HG03520 (cell line): ENCODE measurements at regions not wholly inside any gene's neighbourhood (a gene's known extent, or its start where the extent isn't known, plus 50 kb on each side); places are given as distances from the start of the nearest gene placed in this dataset.

Experiments used
- ATAC-seq: cut with Tn5 transposase; IDR thresholded peaks from one replicate; pipeline ENCODE4 v1.9.1; 2021; ENCODE audit warnings: mild to moderate bottlenecking, moderate library complexity; ENCODE audit not compliant: unreplicated experiment

- ATAC-seq, result no peak
Measured at GRCh38 chr18:75554644-75555185, 127.2 kb upstream of the SMIM21 start.

- ATAC-seq, result no peak
Measured at GRCh38 chr18:75554176-75554575, 126.7 kb upstream of the SMIM21 start.

- ATAC-seq, result no peak
Measured at GRCh38 chr18:75553021-75553420, 125.5 kb upstream of the SMIM21 start.

GRCh38 chr18:75551071-75551470 lies 123.6 kb upstream of the SMIM21 start:
- ATAC-seq, result no peak

- ATAC-seq, result no peak
Measured at GRCh38 chr18:75548353-75548905, 120.9 kb upstream of the SMIM21 start.

- ATAC-seq, result no peak
Measured at GRCh38 chr18:75546964-75547363, 119.5 kb upstream of the SMIM21 start.

- no peak for ATAC-seq
Measured at GRCh38 chr18:75545189-75545588, 117.7 kb upstream of the SMIM21 start.

- ATAC-seq, result no peak
Measured at GRCh38 chr18:75544496-75544895, 117.0 kb upstream of the SMIM21 start.

- ATAC-seq, result no peak
Measured at GRCh38 chr18:75544051-75544481, 116.6 kb upstream of the SMIM21 start.

- no peak for ATAC-seq
Measured at GRCh38 chr18:75538727-75539126, 111.2 kb upstream of the SMIM21 start.

GRCh38 chr18:75533950-75534349 lies 106.4 kb upstream of the SMIM21 start:
- no peak for ATAC-seq

- no peak for ATAC-seq
Measured at GRCh38 chr18:75533209-75533608, 105.7 kb upstream of the SMIM21 start.

- no peak for ATAC-seq
Measured at GRCh38 chr18:75531851-75532459, 104.5 kb upstream of the SMIM21 start.

GRCh38 chr18:75531212-75531850 lies 103.8 kb upstream of the SMIM21 start:
- ATAC-seq, result no peak

- no peak for ATAC-seq
Measured at GRCh38 chr18:75530566-75531211, 103.2 kb upstream of the SMIM21 start.

- no peak for ATAC-seq
Measured at GRCh38 chr18:75530118-75530517, 102.6 kb upstream of the SMIM21 start.

- ATAC-seq, result no peak
Measured at GRCh38 chr18:75529394-75529793, 101.9 kb upstream of the SMIM21 start.

- no peak for ATAC-seq
Measured at GRCh38 chr18:75527848-75528685, 100.6 kb upstream of the SMIM21 start.

- no peak for ATAC-seq
Measured at GRCh38 chr18:75526038-75526437, 98.5 kb upstream of the SMIM21 start.

- no peak for ATAC-seq
Measured at GRCh38 chr18:75525331-75525730, 97.8 kb upstream of the SMIM21 start.

- ATAC-seq, result no peak
Measured at GRCh38 chr18:75524841-75525240, 97.3 kb upstream of the SMIM21 start.
